Loucy (cell line): ENCODE measurements at regions not wholly inside any gene's neighbourhood (a gene's known extent, or its start where the extent isn't known, plus 50 kb on each side); places are given as distances from the start of the nearest gene placed in this dataset.

Source experiments
- H2AFZ ChIP-seq: fragments of 200-600 bp; sonication (generic); 2 replicates; pipeline ENCODE4 v1.6.0; 2016; ENCODE audit warnings: antibody characterized with exemption, mild to moderate bottlenecking, low read length, moderate library complexity
- H3F3A ChIP-seq: fragments of 200-600 bp; 2 replicates; pipeline ENCODE4 v1.6.0; 2016; ENCODE audit warnings: antibody characterized with exemption, low read depth, mild to moderate bottlenecking
- H3K27me3 ChIP-seq: fragments of 200-600 bp; sonication (generic); 2 replicates; pipeline ENCODE4 v1.6.1; 2014; ENCODE audit warnings: low read length, mild to moderate bottlenecking; ENCODE audit not compliant: insufficient read depth, poor library complexity, severe bottlenecking
- H3K36me3 ChIP-seq: fragments of 200-600 bp; sonication (generic); 2 replicates; pipeline ENCODE4 v1.6.1; 2016; ENCODE audit warnings: low read length; ENCODE audit not compliant: insufficient read depth
- H3K4me1 ChIP-seq: fragments of 200-600 bp; sonication (generic); 2 replicates; pipeline ENCODE4 v1.5.1; 2014; ENCODE audit warnings: low read length, mild to moderate bottlenecking; ENCODE audit not compliant: insufficient read depth, poor library complexity, severe bottlenecking
- H3K4me2 ChIP-seq: fragments of 200-600 bp; sonication (generic); 2 replicates; pipeline ENCODE4 v1.6.0; 2014; ENCODE audit warnings: antibody characterized with exemption, low read length, low read depth, mild to moderate bottlenecking; ENCODE audit not compliant: poor library complexity, severe bottlenecking
- H3K4me3 ChIP-seq: fragments of 200-600 bp; sonication (generic); 2 replicates; pipeline ENCODE4 v1.5.1; 2014; ENCODE audit warnings: low read length, mild to moderate bottlenecking, mixed read lengths; ENCODE audit not compliant: poor library complexity, severe bottlenecking
- H3K79me2 ChIP-seq: fragments of 200-600 bp; sonication (generic); 2 replicates; pipeline ENCODE4 v1.6.1; 2014; ENCODE audit warnings: low read length; ENCODE audit not compliant: insufficient read depth
- H3K9ac ChIP-seq: fragments of 200-600 bp; sonication (generic); 2 replicates; pipeline ENCODE4 v1.6.0; 2014; ENCODE audit warnings: mild to moderate bottlenecking, low read depth, low read length, moderate library complexity; ENCODE audit not compliant: poor library complexity, severe bottlenecking
- H3K9me2 ChIP-seq: fragments of 200-600 bp; sonication (generic); replicated peaks from 2 replicates; pipeline ENCODE4 v1.6.1; 2016; ENCODE audit warnings: low read depth, low read length, mixed read lengths
- H3K9me3 ChIP-seq: fragments of 200-600 bp; sonication (generic); 2 replicates; pipeline ENCODE4 v1.6.1; 2014; ENCODE audit warnings: mild to moderate bottlenecking, antibody characterized with exemption, low read length, low read depth; ENCODE audit not compliant: insufficient read depth
- H4K20me1 ChIP-seq: fragments of 200-600 bp; sonication (generic); 2 replicates; pipeline ENCODE4 v1.6.0; 2014; ENCODE audit warnings: antibody characterized with exemption, low read length, mild to moderate bottlenecking; ENCODE audit not compliant: insufficient read depth, poor library complexity, severe bottlenecking
- EZH2phosphoT487 ChIP-seq: fragments of 200-600 bp; IDR thresholded peaks from 2 replicates; pipeline ENCODE4 v1.6.1; 2018; ENCODE audit warnings: antibody characterized with exemption, mild to moderate bottlenecking, moderate library complexity, borderline replicate concordance
- TF ChIP-seq, protein P1 (sequence below): fragments of 200-600 bp; sonication (generic); conservative IDR thresholded peaks from 2 replicates; pipeline ENCODE4 v1.5.1; 2014; ENCODE audit warnings: mild to moderate bottlenecking, antibody characterized with exemption, low read length

DNA sequence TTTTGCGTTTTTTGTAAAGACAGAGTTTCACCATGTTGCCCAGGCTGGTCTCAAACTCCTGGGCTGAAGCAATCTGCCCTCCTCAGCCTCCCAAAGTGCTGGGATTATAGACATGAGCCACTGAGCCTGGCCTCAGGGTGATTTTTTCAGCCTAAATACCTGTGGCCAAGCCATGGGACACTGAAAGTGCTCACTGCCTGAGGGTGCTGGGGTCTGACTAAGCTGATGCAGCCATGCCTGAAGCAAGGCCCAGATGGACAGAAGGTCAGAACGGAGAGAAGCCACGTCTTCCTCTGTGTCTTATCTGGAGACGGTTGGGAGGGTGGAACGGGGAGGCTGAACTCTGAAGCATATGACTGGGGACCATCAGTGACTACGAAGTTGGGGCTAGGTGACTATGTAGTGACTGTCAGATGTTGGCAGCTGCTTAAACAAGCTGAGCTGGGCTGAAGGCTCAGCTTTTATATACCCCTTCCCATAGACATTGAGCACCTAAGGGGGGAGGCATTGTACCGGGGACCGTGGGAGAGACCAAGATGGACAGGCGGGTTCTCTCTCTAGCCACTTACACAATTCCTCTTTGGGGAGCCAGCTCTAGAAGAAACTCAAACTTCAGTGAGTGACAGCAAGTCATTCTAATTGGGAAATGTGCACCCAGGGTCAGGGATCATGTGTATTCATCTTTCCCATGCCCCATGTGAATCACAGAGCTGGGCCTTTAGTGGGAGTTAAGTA lies 73.3 kb upstream of the HABP2 start:
- H3K4me3 ChIP-seq = no peak overlapping the region
- H2AFZ ChIP-seq = no peak overlapping the region
- H3F3A ChIP-seq = no peaks in the 10 kb centered on the region
- no peak overlapping the region for H3K4me2 ChIP-seq
- no peaks in the 10 kb centered on the region for H4K20me1 ChIP-seq
- no peaks in the 10 kb centered on the region for H3K4me1 ChIP-seq
- H3K27me3 ChIP-seq = peaks cover 10% of the 10 kb centered on the region
- H3K79me2 ChIP-seq = no peaks in the 10 kb centered on the region
- no peak overlapping the region for H3K9ac ChIP-seq
- no peak for TF ChIP-seq EZH2phosphoT487
- TF ChIP-seq, protein P1, sequence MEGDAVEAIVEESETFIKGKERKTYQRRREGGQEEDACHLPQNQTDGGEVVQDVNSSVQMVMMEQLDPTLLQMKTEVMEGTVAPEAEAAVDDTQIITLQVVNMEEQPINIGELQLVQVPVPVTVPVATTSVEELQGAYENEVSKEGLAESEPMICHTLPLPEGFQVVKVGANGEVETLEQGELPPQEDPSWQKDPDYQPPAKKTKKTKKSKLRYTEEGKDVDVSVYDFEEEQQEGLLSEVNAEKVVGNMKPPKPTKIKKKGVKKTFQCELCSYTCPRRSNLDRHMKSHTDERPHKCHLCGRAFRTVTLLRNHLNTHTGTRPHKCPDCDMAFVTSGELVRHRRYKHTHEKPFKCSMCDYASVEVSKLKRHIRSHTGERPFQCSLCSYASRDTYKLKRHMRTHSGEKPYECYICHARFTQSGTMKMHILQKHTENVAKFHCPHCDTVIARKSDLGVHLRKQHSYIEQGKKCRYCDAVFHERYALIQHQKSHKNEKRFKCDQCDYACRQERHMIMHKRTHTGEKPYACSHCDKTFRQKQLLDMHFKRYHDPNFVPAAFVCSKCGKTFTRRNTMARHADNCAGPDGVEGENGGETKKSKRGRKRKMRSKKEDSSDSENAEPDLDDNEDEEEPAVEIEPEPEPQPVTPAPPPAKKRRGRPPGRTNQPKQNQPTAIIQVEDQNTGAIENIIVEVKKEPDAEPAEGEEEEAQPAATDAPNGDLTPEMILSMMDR = no peak
- no peaks in the 10 kb centered on the region for H3K9me2 ChIP-seq
- no peaks in the 10 kb centered on the region for H3K36me3 ChIP-seq
- peaks cover 19% of the 10 kb centered on the region; the same call in 1 of the 2 replicates for H3K9me3 ChIP-seq

DNA sequence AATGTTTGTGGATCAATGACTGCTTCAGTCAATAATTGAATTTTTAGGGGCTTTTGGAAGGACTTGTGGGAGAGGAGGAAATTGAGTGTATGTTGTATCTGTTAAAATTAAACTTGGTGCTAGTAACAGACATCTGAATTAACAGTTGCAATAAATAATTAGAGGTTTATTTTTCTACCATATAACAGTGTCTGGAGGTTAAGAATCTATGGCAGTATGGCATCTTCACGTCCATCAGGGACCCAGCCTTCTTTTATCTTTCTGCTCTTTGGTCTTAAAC lies 72.8 kb upstream of the HABP2 start:
- H4K20me1 ChIP-seq = no peaks in the 10 kb centered on the region
- no peaks in the 10 kb centered on the region for H3K36me3 ChIP-seq
- H3K27me3 ChIP-seq = peaks cover 10% of the 10 kb centered on the region
- no peaks in the 10 kb centered on the region for H3F3A ChIP-seq
- H3K9me3 ChIP-seq = peaks cover 19% of the 10 kb centered on the region; the same call in 1 of the 2 replicates
- no peak overlapping the region for H2AFZ ChIP-seq
- no peaks in the 10 kb centered on the region for H3K9me2 ChIP-seq
- TF ChIP-seq EZH2phosphoT487 = no peak
- TF ChIP-seq, protein P1 = no peak
- no peak overlapping the region for H3K4me2 ChIP-seq
- no peak overlapping the region for H3K4me3 ChIP-seq
- no peaks in the 10 kb centered on the region for H3K79me2 ChIP-seq
- H3K9ac ChIP-seq = no peak overlapping the region
- H3K4me1 ChIP-seq = no peaks in the 10 kb centered on the region

DNA sequence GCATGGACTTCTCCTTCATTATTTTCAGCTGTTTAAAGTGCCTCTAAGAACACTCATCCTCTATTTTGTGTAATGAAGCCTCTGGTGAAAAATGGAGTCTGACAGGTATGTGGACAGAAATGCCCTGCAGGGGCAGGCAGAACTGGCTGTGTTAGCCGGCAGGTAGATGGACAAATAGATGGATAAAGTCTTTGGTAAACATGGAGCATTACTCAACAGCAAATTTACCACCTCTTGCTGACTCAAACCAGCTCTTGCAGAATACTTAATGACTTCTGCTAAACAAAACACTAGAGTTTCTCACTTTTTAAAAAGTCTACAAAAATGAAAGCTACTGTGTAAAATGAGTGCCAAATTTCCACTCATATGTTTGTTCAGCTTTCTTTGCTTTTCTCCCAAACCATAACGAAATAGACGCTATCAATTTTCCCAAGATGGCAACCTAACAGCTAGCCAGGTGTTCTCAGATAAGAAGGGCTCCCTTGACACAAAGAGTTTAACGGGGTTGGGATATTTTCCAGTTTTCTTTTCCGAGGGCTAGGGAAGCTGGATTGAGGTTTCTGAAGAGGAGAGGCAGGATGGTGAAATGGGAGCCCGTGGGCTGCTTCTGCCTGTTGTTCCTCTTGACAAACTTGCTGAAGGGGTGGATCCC lies 71.9 kb upstream of the HABP2 start:
- TF ChIP-seq, protein P1 = no peak
- no peak for TF ChIP-seq EZH2phosphoT487
- no peaks in the 10 kb centered on the region for H4K20me1 ChIP-seq
- H3K9ac ChIP-seq = no peak overlapping the region
- no peak overlapping the region for H2AFZ ChIP-seq
- H3K4me2 ChIP-seq = no peak overlapping the region
- H3K4me3 ChIP-seq = no peak overlapping the region
- peaks cover 19% of the 10 kb centered on the region; the same call in 1 of the 2 replicates for H3K9me3 ChIP-seq
- H3F3A ChIP-seq = no peaks in the 10 kb centered on the region
- no peaks in the 10 kb centered on the region for H3K9me2 ChIP-seq
- no peaks in the 10 kb centered on the region for H3K4me1 ChIP-seq
- peaks cover 10% of the 10 kb centered on the region for H3K27me3 ChIP-seq
- no peaks in the 10 kb centered on the region for H3K36me3 ChIP-seq
- no peaks in the 10 kb centered on the region for H3K79me2 ChIP-seq
